K562 (cell line): ENCODE measurements at regions not wholly inside any gene's neighbourhood (a gene's known extent, or its start where the extent isn't known, plus 50 kb on each side); places are given as distances from the start of the nearest gene placed in this dataset.
A peak's percentile ranks its signal among the peaks of the same experiment; 100 is the strongest.

Experiments used
- ATAC-seq: fragments of 200-7000 bp; cut with Tn5 transposase; 3 replicates; pipeline ENCODE4 v1.9.1; 2020; ENCODE audit warnings: moderate library complexity
- BruUV-seq: library from RNA; stranded (reverse); fragments of 400-500 nt; replicated peaks from 2 replicates; lab custom pipeline; 2021; lab: Mats Ljungman, UMichigan
- CTCF ChIA-PET: fragments of 300-600 bp; formaldehyde crosslinking; extraction: SDS; loops from one replicate; lab custom pipeline; 2021; ENCODE audit warnings: low intra/inter-chr PET ratio; lab: Yijun Ruan, JAX
- POLR2A ChIA-PET: fragments of 300-600, 350-650 bp; sonication (Branson Sonifier 250); formaldehyde crosslinking; extraction: SDS; loops from one replicate; lab custom pipeline; 2021; ENCODE audit warnings: antibody characterized with exemption, inconsistent platforms; lab: Yijun Ruan, JAX
- DNase-seq, 4 experiments: peaks; one replicate each; pipeline versions ENCODE4 v3.0.0 to v3.0.0-alpha.2; 2011 to 2018; ENCODE audit warnings: low spot score in 3 of 4, mixed read lengths in 3 of 4; ENCODE audit errors: extremely low read depth in 1 of 4
- FAIRE-seq: peaks from 2 replicates; lab custom pipeline; 2011; peaks lifted over from hg19 to GRCh38; lab: Jason Lieb, UNC
- H2AFZ ChIP-seq: 2 replicates; pipeline ENCODE4 v1.6.0; 2011; ENCODE audit warnings: low read depth, low read length, control low read depth, inconsistent platforms
- H3K27ac ChIP-seq: fragments of 200-600 bp; 3 replicates; pipeline ENCODE4 v1.8.0; 2011; ENCODE audit warnings: low read depth, mild to moderate bottlenecking, control low read depth, inconsistent platforms, low read length, moderate library complexity, mixed read lengths; ENCODE audit errors: extremely low read depth
- H3K27me3 ChIP-seq, 2 experiments: fragments of 300-600 bp in 1 of 2; 2 replicates in 1 of 2; 3 replicates in 1 of 2; pipeline versions ENCODE4 v1.6.0 to v1.8.0; 2011; ENCODE audit warnings: inconsistent platforms in 2 of 2, low read length in 2 of 2, mild to moderate bottlenecking in 1 of 2, mixed read lengths in 1 of 2, moderate library complexity in 1 of 2; ENCODE audit not compliant: control insufficient read depth in 2 of 2, insufficient read depth in 2 of 2
- H3K36me3 ChIP-seq: fragments of 300-600 bp; 3 replicates; pipeline ENCODE4 v1.8.0; 2011; ENCODE audit warnings: mild to moderate bottlenecking, low read length, inconsistent platforms; ENCODE audit not compliant: control insufficient read depth, insufficient read depth
- H3K4me1 ChIP-seq, 2 experiments: fragments of 200-600 bp in 1 of 2; replicated peaks in 1 of 2; 2 replicates in 1 of 2; 3 replicates in 1 of 2; pipeline versions ENCODE4 v1.5.1 to v1.8.0; 2011; ENCODE audit warnings: inconsistent platforms in 2 of 2, low read length in 2 of 2, mild to moderate bottlenecking in 1 of 2, mixed read lengths in 1 of 2, moderate library complexity in 1 of 2; ENCODE audit not compliant: control insufficient read depth in 2 of 2, insufficient read depth in 2 of 2
- H3K4me2 ChIP-seq: 2 replicates; pipeline ENCODE4 v1.6.1; 2011; ENCODE audit warnings: low read length, control low read depth, inconsistent platforms, mixed read lengths; ENCODE audit not compliant: insufficient read depth
- H3K4me3 ChIP-seq: fragments of 200-600 bp; sonication (generic), shearing (Covaris generic); 2 replicates; pipeline ENCODE4 v1.5.1; 2016; ENCODE audit warnings: control low read depth, inconsistent platforms
- H3K79me2 ChIP-seq: fragments of 200-600 bp; 3 replicates; pipeline ENCODE4 v1.8.0; 2011; ENCODE audit warnings: low read length, inconsistent platforms; ENCODE audit not compliant: control insufficient read depth, insufficient read depth
- H3K9ac ChIP-seq, 2 experiments: 2 replicates each; pipeline versions ENCODE4 v1.6.0 to v1.6.1; 2011; ENCODE audit warnings: low read depth in 2 of 2, low read length in 2 of 2, control low read depth in 1 of 2, inconsistent platforms in 1 of 2, mild to moderate bottlenecking in 1 of 2, mixed read lengths in 1 of 2; ENCODE audit not compliant: insufficient read depth in 1 of 2
- H3K9me1 ChIP-seq: one replicate; pipeline ENCODE4 v1.6.0; 2011; ENCODE audit warnings: inconsistent platforms, mild to moderate bottlenecking, low read length, moderate library complexity; ENCODE audit not compliant: control insufficient read depth, insufficient read depth
- H3K9me3 ChIP-seq: replicated peaks from 2 replicates; pipeline ENCODE4 v1.5.1; 2011; ENCODE audit warnings: low read depth, low read length, inconsistent platforms; ENCODE audit not compliant: control insufficient read depth, insufficient read depth
- H4K20me1 ChIP-seq: replicated peaks from 2 replicates; pipeline ENCODE4 v1.6.1; 2011; ENCODE audit warnings: low read length, inconsistent platforms, mixed read lengths; ENCODE audit not compliant: control insufficient read depth, insufficient read depth
- POU5F1 ChIP-seq: fragments of 150-350 bp; IDR thresholded peaks from 2 replicates; pipeline ENCODE4 v1.6.1; 2014; ENCODE audit warnings: borderline replicate concordance, low read length, low read depth, mild to moderate bottlenecking; ENCODE audit not compliant: partially characterized antibody
- REST ChIP-seq, 2 experiments: fragments of 450-650 bp; formaldehyde crosslinking in 1 of 2; IDR thresholded peaks; 2 replicates each; pipeline versions ENCODE4 v1.4.0 to v1.6.1; 2014 to 2020; ENCODE audit warnings: mild to moderate bottlenecking in 2 of 2, borderline replicate concordance in 1 of 2, low read depth in 1 of 2
- WGBS: fragments of 100-300 bp; shearing (Covaris generic); methylation state at CpG from one replicate; pipeline ENCODE4 v1.1.6; 2016; ENCODE audit warnings: low coverage, mixed read lengths; ENCODE audit not compliant: insufficient coverage; ENCODE audit errors: missing lambda C conversion rate; 5-methylcytosine and 5-hydroxymethylcytosine counted together
- in situ Hi-C: fragments of 300-500 bp; cut with MboI; formaldehyde crosslinking; loops from 4 replicates; pipeline ENCODE4 v1.15.0; 2018; ENCODE audit warnings: inconsistent platforms, mixed read lengths
- intact Hi-C: fragments of 100-400 bp; cut with micrococcal nuclease; formaldehyde crosslinking; loops from 2 replicates; pipeline ENCODE4 v1.14.2; 2022

DNA sequence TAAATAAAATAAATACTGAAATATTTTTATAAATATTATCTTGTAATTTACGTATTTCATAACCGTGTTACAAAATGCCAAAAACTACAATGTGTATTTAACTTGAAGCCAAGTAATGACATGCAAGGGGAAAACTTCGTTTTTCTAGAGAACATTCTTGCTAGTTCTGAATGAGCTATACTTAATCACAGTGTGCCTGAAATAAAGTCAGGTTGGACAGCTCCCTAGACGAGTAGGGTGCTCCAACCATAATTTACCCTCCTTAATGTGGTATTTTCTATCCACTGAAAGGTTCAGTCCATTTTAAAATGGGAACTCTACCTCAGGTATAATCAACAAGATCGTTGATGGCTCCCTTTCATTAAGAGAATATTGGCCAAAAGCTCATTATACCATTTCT lies 194.5 kb upstream of the AHR start:
- no peak overlapping the region for H3K4me3 ChIP-seq
- no peaks in the 10 kb centered on the region for H3K4me1 ChIP-seq
- no peaks in the 10 kb centered on the region for H3K36me3 ChIP-seq
- no peaks in the 10 kb centered on the region for H3K9me1 ChIP-seq
- POLR2A ChIA-PET: interaction anchor here (1.0 kb wide), 1 partner anchor 10 kb away, joined by 3 read pairs; no protein-coding TSS in a partner anchor
- no peaks in the 10 kb centered on the region for H3K27me3 ChIP-seq
- H3K79me2 ChIP-seq: no peaks in the 10 kb centered on the region
- no peaks in the 10 kb centered on the region for H3K9me3 ChIP-seq
- no peak overlapping the region for H3K4me2 ChIP-seq
- in situ Hi-C loops (no loop called here), intact Hi-C loops (no loop called here)
- TF ChIP-seq POU5F1: no peak
- TF ChIP-seq REST (IDR thresholded peaks at IDR 0.05; ENCODE audit: borderline replicate concordance): peak; percentile 38; the same call in 1 of the 2 replicates
- TF ChIP-seq REST (CRISPR knock-in tag; IDR thresholded peaks at IDR 0.05; ENCODE audit: low read depth): no peak
- H3K27ac ChIP-seq: no peak overlapping the region
- ATAC-seq (no peak), FAIRE-seq (no peak), DNase-seq (no peak)
- no peak overlapping the region for H2AFZ ChIP-seq
- 8% methylated on average over 5 of the region's 5 CpGs for WGBS
- CTCF ChIA-PET: no interaction called here
- no peaks in the 10 kb centered on the region for H4K20me1 ChIP-seq
- H3K9ac ChIP-seq: no peak overlapping the region
- BruUV-seq: no TSS peak
